SK-N-SH (cell line): ENCODE measurements at regions not wholly inside any gene's neighbourhood (a gene's known extent, or its start where the extent isn't known, plus 50 kb on each side); places are given as distances from the start of the nearest gene placed in this dataset.

ENCODE experiments used
- CTCF ChIA-PET: fragments of 300-600, 350-600 bp; formaldehyde crosslinking; extraction: SDS; loops from one replicate; lab custom pipeline; 2021; lab: Yijun Ruan, JAX
- POLR2A ChIA-PET: fragments of 350-600 bp; sonication (Branson Sonifier 250); formaldehyde crosslinking; extraction: SDS; loops from one replicate; lab custom pipeline; 2020; ENCODE audit warnings: antibody characterized with exemption, inconsistent platforms; lab: Yijun Ruan, JAX
- DNase-seq: peaks from one replicate; pipeline ENCODE4 v3.0.0; 2012
- H2AFZ ChIP-seq: fragments of 200-600 bp; sonication (generic); 2 replicates; pipeline ENCODE4 v1.8.1; 2016; ENCODE audit warnings: antibody characterized with exemption, mild to moderate bottlenecking, low read depth
- H3F3A ChIP-seq: fragments of 200-600 bp; sonication (generic); replicated peaks from 2 replicates; pipeline ENCODE3; 2016; ENCODE audit warnings: antibody characterized with exemption, mild to moderate bottlenecking; ENCODE audit not compliant: insufficient read depth
- H3K27ac ChIP-seq, 2 experiments: fragments of 200-500 bp in 1 of 2; fragments of 200-600 bp in 1 of 2; sonication (Bioruptor generic) in 1 of 2; sonication (generic), shearing (Covaris generic) in 1 of 2; 2 replicates each; pipeline versions ENCODE4 v1.5.1 to v1.6.1; 2014 to 2016; ENCODE audit warnings: low read depth in 2 of 2, inconsistent platforms in 1 of 2, low read length in 1 of 2, mild to moderate bottlenecking in 1 of 2, mixed read lengths in 1 of 2
- H3K27me3 ChIP-seq: fragments of 200-600 bp; sonication (generic), shearing (Covaris generic); 2 replicates; pipeline ENCODE4 v1.6.1; 2016; ENCODE audit warnings: mixed run types; ENCODE audit not compliant: insufficient read depth
- H3K36me3 ChIP-seq, 2 experiments: fragments of 200-500 bp in 1 of 2; fragments of 200-600 bp in 1 of 2; sonication (Bioruptor generic) in 1 of 2; sonication (generic) in 1 of 2; replicated peaks in 1 of 2; 2 replicates each; pipeline versions ENCODE3 to v1.5.1; 2014 to 2016; ENCODE audit warnings: low read length in 1 of 2, mild to moderate bottlenecking in 1 of 2; ENCODE audit not compliant: insufficient read depth in 2 of 2, control insufficient read depth in 1 of 2
- H3K4me1 ChIP-seq, 2 experiments: fragments of 200-500 bp in 1 of 2; fragments of 200-600 bp in 1 of 2; sonication (Bioruptor generic) in 1 of 2; sonication (generic), shearing (Covaris generic) in 1 of 2; 2 replicates each; pipeline versions ENCODE4 v1.5.1 to v1.6.1; 2014 to 2016; ENCODE audit warnings: low read depth in 1 of 2, low read length in 1 of 2, mixed run types in 1 of 2; ENCODE audit not compliant: insufficient read depth in 2 of 2, control insufficient read depth in 1 of 2
- H3K4me2 ChIP-seq: fragments of 200-600 bp; sonication (generic), shearing (Covaris generic); 2 replicates; pipeline ENCODE4 v1.6.1; 2017; ENCODE audit warnings: mixed run types
- H3K4me3 ChIP-seq, 2 experiments: fragments of 200-500 bp in 1 of 2; fragments of 200-600 bp in 1 of 2; sonication (Bioruptor generic) in 1 of 2; sonication (generic), shearing (Covaris generic) in 1 of 2; 2 replicates each; pipeline versions ENCODE4 v1.5.1 to v1.8.1; 2014 to 2016; ENCODE audit warnings: low read depth in 2 of 2, inconsistent platforms in 1 of 2, low read length in 1 of 2, mild to moderate bottlenecking in 1 of 2, mixed read lengths in 1 of 2, moderate library complexity in 1 of 2
- H3K79me2 ChIP-seq: fragments of 200-600 bp; sonication (generic); 2 replicates; pipeline ENCODE4 v1.8.1; 2017; ENCODE audit warnings: mild to moderate bottlenecking; ENCODE audit not compliant: insufficient read depth
- H3K9ac ChIP-seq: fragments of 200-600 bp; sonication (generic); 2 replicates; pipeline ENCODE4 v1.6.1; 2017; ENCODE audit warnings: mixed run types
- H3K9me2 ChIP-seq: fragments of 200-600 bp; sonication (generic); 2 replicates; pipeline ENCODE4 v1.6.1; 2017; ENCODE audit warnings: mixed run types
- H3K9me3 ChIP-seq: fragments of 200-600 bp; sonication (generic); 2 replicates; pipeline ENCODE4 v1.6.1; 2017; ENCODE audit warnings: mixed run types, mild to moderate bottlenecking, moderate library complexity
- H4K20me1 ChIP-seq: fragments of 200-600 bp; sonication (generic); 2 replicates; pipeline ENCODE4 v1.6.1; 2017; ENCODE audit warnings: mild to moderate bottlenecking, mixed run types; ENCODE audit not compliant: insufficient read depth
- CHD2 ChIP-seq: fragments of 150-350 bp; IDR thresholded peaks from 2 replicates; pipeline ENCODE4 v1.6.1; 2018; ENCODE audit warnings: low read length; ENCODE audit not compliant: partially characterized antibody
- CTCF ChIP-seq: fragments of 200-600 bp; sonication (generic); IDR thresholded peaks from 2 replicates; pipeline ENCODE4 v1.6.1; 2017; ENCODE audit warnings: antibody characterized with exemption, mild to moderate bottlenecking, moderate library complexity
- ELF1 ChIP-seq: IDR thresholded peaks from 2 replicates; pipeline ENCODE4 v1.4.0; 2012
- EP300 ChIP-seq, 2 experiments: IDR thresholded peaks; 2 replicates each; pipeline versions ENCODE4 v1.4.0 to v1.6.1; 2012; ENCODE audit warnings: borderline replicate concordance in 1 of 2, low read depth in 1 of 2, low read length in 1 of 2
- FOSL2 ChIP-seq: IDR thresholded peaks from 2 replicates; pipeline ENCODE4 v1.4.0; 2012; ENCODE audit warnings: low read depth, mild to moderate bottlenecking, moderate library complexity, borderline replicate concordance
- FOXJ3 ChIP-seq: sonication (generic); formaldehyde crosslinking; IDR thresholded peaks from 2 replicates; pipeline ENCODE4 v1.5.1; 2020; ENCODE audit warnings: mild to moderate bottlenecking, missing genetic modification reagents
- FOXM1 ChIP-seq: IDR thresholded peaks from 2 replicates; pipeline ENCODE4 v1.4.0; 2012; ENCODE audit warnings: low read depth, mild to moderate bottlenecking
- GABPA ChIP-seq: IDR thresholded peaks from 2 replicates; pipeline ENCODE4 v1.4.0; 2012; ENCODE audit warnings: low read depth, mild to moderate bottlenecking
- MAX ChIP-seq: IDR thresholded peaks from 2 replicates; pipeline ENCODE4 v1.4.0; 2012; ENCODE audit warnings: low read depth
- MEF2A ChIP-seq: IDR thresholded peaks from 2 replicates; pipeline ENCODE4 v1.4.0; 2012; ENCODE audit warnings: low read depth, borderline replicate concordance
- MXI1 ChIP-seq: IDR thresholded peaks from 2 replicates; pipeline ENCODE4 v1.6.1; 2012; ENCODE audit warnings: mild to moderate bottlenecking, low read depth, low read length, improper control_type of control experiment
- RAD21 ChIP-seq: IDR thresholded peaks from 2 replicates; pipeline ENCODE4 v1.6.1; 2012; ENCODE audit warnings: mild to moderate bottlenecking, low read length
- RCOR1 ChIP-seq: fragments of 150-350 bp; IDR thresholded peaks from 2 replicates; pipeline ENCODE4 v1.6.1; 2017; ENCODE audit warnings: antibody characterized with exemption, low read length
- REST ChIP-seq: IDR thresholded peaks from 2 replicates; pipeline ENCODE4 v1.6.1; 2012; ENCODE audit warnings: mild to moderate bottlenecking, low read depth, low read length, moderate library complexity
- RFX5 ChIP-seq: IDR thresholded peaks from 2 replicates; pipeline ENCODE4 v1.6.1; 2012; ENCODE audit warnings: mild to moderate bottlenecking, improper control_type of control experiment, low read length
- TCF12 ChIP-seq: IDR thresholded peaks from 2 replicates; pipeline ENCODE4 v1.4.0; 2012
- TEAD4 ChIP-seq: IDR thresholded peaks from 2 replicates; pipeline ENCODE4 v1.4.0; 2012; ENCODE audit warnings: mild to moderate bottlenecking, borderline replicate concordance; ENCODE audit not compliant: insufficient read depth
- USF1 ChIP-seq: IDR thresholded peaks from 2 replicates; pipeline ENCODE4 v1.4.0; 2012; ENCODE audit warnings: low read depth, borderline replicate concordance
- USF2 ChIP-seq: fragments of 150-350 bp; IDR thresholded peaks from 2 replicates; pipeline ENCODE4 v1.6.1; 2017; ENCODE audit warnings: antibody characterized with exemption, low read length, low read depth, borderline replicate concordance
- YY1 ChIP-seq: IDR thresholded peaks from 2 replicates; pipeline ENCODE4 v1.4.0; 2012; ENCODE audit warnings: low read depth, mild to moderate bottlenecking
- WGBS: methylation state at CpG from one replicate; pipeline ENCODE4 v1.1.6; 2017; ENCODE audit warnings: low lambda C conversion rate; 5-methylcytosine and 5-hydroxymethylcytosine counted together

GRCh38 chr10:37732685-37733084 is 124.7 kb downstream of the ZNF248 start (continued):
- TF ChIP-seq TEAD4: no peak
- no peak for TF ChIP-seq FOXJ3 (CRISPR knock-in tag)
- no peak for TF ChIP-seq CTCF
- no peak for TF ChIP-seq YY1
- TF ChIP-seq FOSL2: peak; percentile 20; the same call in 1 of the 2 replicates
- 0 out of 4 replicates have a peak, but pooled peaks of 1 of the 2 experiments have one; percentile 23 for TF ChIP-seq EP300 (IDR thresholded peaks at IDR 0.05; ENCODE audit: borderline replicate concordance in 1 of 2, low read depth in 1 of 2, low read length in 1 of 2)
- no peak for TF ChIP-seq USF1
- peak; percentile 34; the same call in 1 of the 2 replicates for TF ChIP-seq TCF12
- no peak for TF ChIP-seq REST
- no peak for TF ChIP-seq USF2
- TF ChIP-seq MXI1: no peak
- TF ChIP-seq, all 33 proteins: peak for 5

GRCh38 chr10:37728830-37729229 is 128.6 kb downstream of the ZNF248 start:
- CTCF ChIA-PET: no interaction called here
- Histone ChIP-seq H3K27me3 (no peaks in the 10 kb centered on the region), H3K79me2 (no peaks in the 10 kb centered on the region), H3K9ac (no peak overlapping the region), H2AFZ (no peak overlapping the region), H3K4me2 (no peak overlapping the region), H3K9me3 (no peaks in the 10 kb centered on the region; the same call in 1 of the 2 replicates), H3K36me3 (no peaks in the 10 kb centered on the region), H3K4me3 (no peak overlapping the region), H4K20me1 (no peaks in the 10 kb centered on the region), H3K9me2 (no peaks in the 10 kb centered on the region), H3K4me1 (no peaks in the 10 kb centered on the region), H3K27ac (no peak overlapping the region), H3F3A (peaks cover 6% of the 10 kb centered on the region)
- TF ChIP-seq RFX5 (no peak), MEF2A (no peak), RAD21 (no peak), TCF12 (no peak), TEAD4 (no peak), RCOR1 (no peak), FOSL2 (no peak), REST (no peak), MAX (no peak), GABPA (no peak), FOXM1 (no peak), ELF1 (no peak), CHD2 (no peak)
- WGBS: 23% methylated on average over 5 of the region's 5 CpGs
- no peak for DNase-seq
- POLR2A ChIA-PET: no interaction called here
